GM23338 (cell line): ENCODE measurements at regions not wholly inside any gene's neighbourhood (a gene's known extent, or its start where the extent isn't known, plus 50 kb on each side); places are given as distances from the start of the nearest gene placed in this dataset.

Experiments
- ATAC-seq: fragments of 200-7000 bp; cut with Tn5 transposase; 3 replicates; pipeline ENCODE4 v1.9.1; 2020
- DNase-seq: peaks from one replicate; pipeline ENCODE4 v3.0.0-alpha.2; 2015; ENCODE audit warnings: low spot score
- H2AFZ ChIP-seq: fragments of 200-600 bp; sonication (generic); 2 replicates; pipeline ENCODE4 v1.8.0; 2016; ENCODE audit warnings: antibody characterized with exemption, mild to moderate bottlenecking, moderate library complexity
- H3F3A ChIP-seq: fragments of 200-600 bp; sonication (generic); replicated peaks from 2 replicates; pipeline ENCODE4 v1.8.0; 2017; ENCODE audit warnings: antibody characterized with exemption, mixed run types, low read depth
- H3K27ac ChIP-seq: fragments of 200-600 bp; sonication (generic); 2 replicates; pipeline ENCODE4 v1.6.1; 2016; ENCODE audit warnings: low read depth
- H3K27me3 ChIP-seq: fragments of 200-600 bp; sonication (generic); 2 replicates; pipeline ENCODE4 v1.8.0; 2016; ENCODE audit warnings: mild to moderate bottlenecking, mixed run types, moderate library complexity; ENCODE audit not compliant: insufficient read depth
- H3K36me3 ChIP-seq: fragments of 200-600 bp; sonication (generic); 2 replicates; pipeline ENCODE4 v1.8.0; 2016; ENCODE audit warnings: mild to moderate bottlenecking; ENCODE audit not compliant: insufficient read depth
- H3K4me1 ChIP-seq: fragments of 200-600 bp; sonication (generic); 2 replicates; pipeline ENCODE4 v1.8.0; 2016; ENCODE audit warnings: mild to moderate bottlenecking, moderate library complexity; ENCODE audit not compliant: insufficient read depth
- H3K4me2 ChIP-seq: fragments of 200-600 bp; sonication (generic); 2 replicates; pipeline ENCODE4 v1.7.1; 2017; ENCODE audit warnings: mixed run types
- H3K4me3 ChIP-seq: fragments of 200-600 bp; sonication (generic); 2 replicates; pipeline ENCODE4 v1.6.1; 2016; ENCODE audit warnings: mixed run types
- H3K79me2 ChIP-seq: fragments of 200-600 bp; sonication (generic); replicated peaks from 2 replicates; pipeline ENCODE4 v1.8.0; 2017; ENCODE audit warnings: mild to moderate bottlenecking; ENCODE audit not compliant: insufficient read depth
- H3K9me2 ChIP-seq: fragments of 200-600 bp; sonication (generic); 2 replicates; pipeline ENCODE4 v1.8.0; 2017; ENCODE audit not compliant: insufficient read depth
- H4K20me1 ChIP-seq: fragments of 200-600 bp; sonication (generic); replicated peaks from 2 replicates; pipeline ENCODE4 v1.8.0; 2017; ENCODE audit warnings: mild to moderate bottlenecking; ENCODE audit not compliant: insufficient read depth
- H3K27ac Mint-ChIP-seq: 2 replicates; pipeline ENCODE4 v1.8.0; 2020; ENCODE audit warnings: inconsistent platforms, mild to moderate bottlenecking, moderate library complexity, mixed read lengths
- H3K27me3 Mint-ChIP-seq: 3 replicates; pipeline ENCODE4 v1.8.0; 2022; ENCODE audit warnings: low read depth, mild to moderate bottlenecking, moderate library complexity, mixed read lengths, inconsistent platforms; ENCODE audit not compliant: insufficient read depth, poor library complexity
- H3K36me3 Mint-ChIP-seq: 3 replicates; pipeline ENCODE4 v1.8.0; 2021; ENCODE audit warnings: low read depth, mild to moderate bottlenecking, inconsistent platforms, moderate library complexity, mixed read lengths
- H3K4me1 Mint-ChIP-seq: 3 replicates; pipeline ENCODE4 v1.8.0; 2020; ENCODE audit warnings: mild to moderate bottlenecking, inconsistent platforms, mixed read lengths
- H3K4me3 Mint-ChIP-seq: 3 replicates; pipeline ENCODE4 v1.8.0; 2021; ENCODE audit warnings: moderate library complexity, mild to moderate bottlenecking, inconsistent platforms, mixed read lengths
- H3K9me3 Mint-ChIP-seq: 3 replicates; pipeline ENCODE4 v1.8.0; 2020; ENCODE audit warnings: moderate library complexity, mild to moderate bottlenecking, inconsistent platforms, mixed read lengths
- CREB1 ChIP-seq: fragments of 250-450 bp; sonication (Bioruptor Pico); IDR thresholded peaks from 2 replicates; pipeline ENCODE4 v1.5.0; 2020; ENCODE audit warnings: low read depth, mild to moderate bottlenecking, moderate library complexity
- EZH2 ChIP-seq: fragments of 200-600 bp; sonication (generic); IDR thresholded peaks from one replicate; pipeline ENCODE4 v1.8.0; 2017; ENCODE audit warnings: antibody characterized with exemption, mild to moderate bottlenecking, low read depth; ENCODE audit not compliant: unreplicated experiment
- EZH2phosphoT487 ChIP-seq: fragments of 200-600 bp; sonication (generic); IDR thresholded peaks from one replicate; pipeline ENCODE4 v1.8.1; 2018; ENCODE audit warnings: antibody characterized with exemption; ENCODE audit not compliant: unreplicated experiment
- JUNB ChIP-seq: IDR thresholded peaks from one replicate; pipeline ENCODE4 v1.6.1; 2016; ENCODE audit warnings: antibody characterized with exemption; ENCODE audit not compliant: unreplicated experiment
- NANOG ChIP-seq: IDR thresholded peaks from 2 replicates; pipeline ENCODE4 v1.6.1; 2016; ENCODE audit warnings: antibody characterized with exemption, borderline replicate concordance
- POLR2AphosphoS5 ChIP-seq: IDR thresholded peaks from 2 replicates; pipeline ENCODE4 v1.6.1; 2016; ENCODE audit warnings: antibody characterized with exemption, low read depth
- STAT1 ChIP-seq: IDR thresholded peaks from one replicate; pipeline ENCODE4 v1.6.1; 2016; ENCODE audit warnings: antibody characterized with exemption; ENCODE audit not compliant: unreplicated experiment
- ZNF114 ChIP-seq: fragments of 250-450 bp; sonication (Bioruptor Pico); IDR thresholded peaks from 2 replicates; pipeline ENCODE4 v1.5.0; 2020; ENCODE audit warnings: mild to moderate bottlenecking, moderate library complexity
- ZNF331 ChIP-seq: fragments of 250-450 bp; sonication (Bioruptor Pico); IDR thresholded peaks from 2 replicates; pipeline ENCODE4 v1.5.0; 2020; ENCODE audit warnings: low read depth, mild to moderate bottlenecking, moderate library complexity
- TF ChIP-seq, protein P1 (sequence below): IDR thresholded peaks from 2 replicates; pipeline ENCODE4 v1.6.1; 2016; ENCODE audit warnings: antibody characterized with exemption
- TF ChIP-seq, protein P2 (sequence below): IDR thresholded peaks from one replicate; pipeline ENCODE4 v1.6.1; 2018; ENCODE audit warnings: antibody characterized with exemption; ENCODE audit not compliant: unreplicated experiment
- TF ChIP-seq, protein P3 (sequence below), 2 experiments: fragments of 200-600 bp in 1 of 2; sonication (generic) in 1 of 2; conservative IDR thresholded peaks; 2 replicates each; pipeline versions ENCODE4 v1.5.1 to v1.6.1; 2016 to 2017; ENCODE audit warnings: antibody characterized with exemption in 2 of 2, low read depth in 2 of 2, mild to moderate bottlenecking in 2 of 2, moderate library complexity in 1 of 2
- TF ChIP-seq, protein P4 (sequence below): fragments of 250-450 bp; sonication (Bioruptor Pico); IDR thresholded peaks from 2 replicates; pipeline ENCODE4 v1.5.0; 2020; ENCODE audit warnings: mild to moderate bottlenecking, moderate library complexity

DNA sequence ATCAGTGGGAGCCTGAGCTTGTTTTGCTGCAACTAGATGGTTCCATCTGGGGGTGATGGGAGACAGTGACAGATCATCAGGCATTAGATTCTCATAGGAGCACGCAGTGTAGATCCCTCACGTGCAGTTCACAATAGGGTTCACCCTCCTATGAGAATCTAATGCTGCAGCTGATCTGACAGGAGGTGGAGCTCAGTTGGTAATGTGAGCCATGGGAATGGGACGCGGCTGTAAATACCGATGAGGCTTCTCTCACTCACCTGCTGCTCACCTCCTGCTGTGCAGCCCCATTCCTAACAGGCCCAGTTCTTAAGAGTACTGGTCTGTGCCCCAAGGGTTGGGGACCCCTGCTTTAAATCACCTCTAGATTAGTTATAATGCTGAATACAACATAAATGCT lies 137.5 kb upstream of the PLEKHM1 start:
- Mint-ChIP-seq H3K27me3 (peaks cover 6% of the 10 kb centered on the region), H3K4me1 (no peaks in the 10 kb centered on the region), H3K9me3 (peaks cover 8% of the 10 kb centered on the region; the same call in 2 of the 3 replicates), H3K4me3 (no peak overlapping the region), H3K36me3 (peaks cover 70% of the 10 kb centered on the region), H3K27ac (no peak overlapping the region)
- Histone ChIP-seq H3K36me3 (peaks cover 23% of the 10 kb centered on the region), H3K27me3 (no peaks in the 10 kb centered on the region), H3K4me1 (no peaks in the 10 kb centered on the region), H3K4me3 (no peak overlapping the region), H3K79me2 (peaks cover 10% of the 10 kb centered on the region; the same call in 1 of the 2 replicates), H3K9me2 (no peaks in the 10 kb centered on the region), H4K20me1 (peaks cover 23% of the 10 kb centered on the region), H3F3A (no peaks in the 10 kb centered on the region), H3K4me2 (no peak overlapping the region), H2AFZ (no peak overlapping the region), H3K27ac (no peak overlapping the region)
- TF ChIP-seq, protein P1, sequence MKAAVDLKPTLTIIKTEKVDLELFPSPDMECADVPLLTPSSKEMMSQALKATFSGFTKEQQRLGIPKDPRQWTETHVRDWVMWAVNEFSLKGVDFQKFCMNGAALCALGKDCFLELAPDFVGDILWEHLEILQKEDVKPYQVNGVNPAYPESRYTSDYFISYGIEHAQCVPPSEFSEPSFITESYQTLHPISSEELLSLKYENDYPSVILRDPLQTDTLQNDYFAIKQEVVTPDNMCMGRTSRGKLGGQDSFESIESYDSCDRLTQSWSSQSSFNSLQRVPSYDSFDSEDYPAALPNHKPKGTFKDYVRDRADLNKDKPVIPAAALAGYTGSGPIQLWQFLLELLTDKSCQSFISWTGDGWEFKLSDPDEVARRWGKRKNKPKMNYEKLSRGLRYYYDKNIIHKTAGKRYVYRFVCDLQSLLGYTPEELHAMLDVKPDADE: no peak
- TF ChIP-seq, protein P2, sequence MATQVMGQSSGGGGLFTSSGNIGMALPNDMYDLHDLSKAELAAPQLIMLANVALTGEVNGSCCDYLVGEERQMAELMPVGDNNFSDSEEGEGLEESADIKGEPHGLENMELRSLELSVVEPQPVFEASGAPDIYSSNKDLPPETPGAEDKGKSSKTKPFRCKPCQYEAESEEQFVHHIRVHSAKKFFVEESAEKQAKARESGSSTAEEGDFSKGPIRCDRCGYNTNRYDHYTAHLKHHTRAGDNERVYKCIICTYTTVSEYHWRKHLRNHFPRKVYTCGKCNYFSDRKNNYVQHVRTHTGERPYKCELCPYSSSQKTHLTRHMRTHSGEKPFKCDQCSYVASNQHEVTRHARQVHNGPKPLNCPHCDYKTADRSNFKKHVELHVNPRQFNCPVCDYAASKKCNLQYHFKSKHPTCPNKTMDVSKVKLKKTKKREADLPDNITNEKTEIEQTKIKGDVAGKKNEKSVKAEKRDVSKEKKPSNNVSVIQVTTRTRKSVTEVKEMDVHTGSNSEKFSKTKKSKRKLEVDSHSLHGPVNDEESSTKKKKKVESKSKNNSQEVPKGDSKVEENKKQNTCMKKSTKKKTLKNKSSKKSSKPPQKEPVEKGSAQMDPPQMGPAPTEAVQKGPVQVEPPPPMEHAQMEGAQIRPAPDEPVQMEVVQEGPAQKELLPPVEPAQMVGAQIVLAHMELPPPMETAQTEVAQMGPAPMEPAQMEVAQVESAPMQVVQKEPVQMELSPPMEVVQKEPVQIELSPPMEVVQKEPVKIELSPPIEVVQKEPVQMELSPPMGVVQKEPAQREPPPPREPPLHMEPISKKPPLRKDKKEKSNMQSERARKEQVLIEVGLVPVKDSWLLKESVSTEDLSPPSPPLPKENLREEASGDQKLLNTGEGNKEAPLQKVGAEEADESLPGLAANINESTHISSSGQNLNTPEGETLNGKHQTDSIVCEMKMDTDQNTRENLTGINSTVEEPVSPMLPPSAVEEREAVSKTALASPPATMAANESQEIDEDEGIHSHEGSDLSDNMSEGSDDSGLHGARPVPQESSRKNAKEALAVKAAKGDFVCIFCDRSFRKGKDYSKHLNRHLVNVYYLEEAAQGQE: no peak
- TF ChIP-seq EZH2: no peak
- TF ChIP-seq, protein P3, sequence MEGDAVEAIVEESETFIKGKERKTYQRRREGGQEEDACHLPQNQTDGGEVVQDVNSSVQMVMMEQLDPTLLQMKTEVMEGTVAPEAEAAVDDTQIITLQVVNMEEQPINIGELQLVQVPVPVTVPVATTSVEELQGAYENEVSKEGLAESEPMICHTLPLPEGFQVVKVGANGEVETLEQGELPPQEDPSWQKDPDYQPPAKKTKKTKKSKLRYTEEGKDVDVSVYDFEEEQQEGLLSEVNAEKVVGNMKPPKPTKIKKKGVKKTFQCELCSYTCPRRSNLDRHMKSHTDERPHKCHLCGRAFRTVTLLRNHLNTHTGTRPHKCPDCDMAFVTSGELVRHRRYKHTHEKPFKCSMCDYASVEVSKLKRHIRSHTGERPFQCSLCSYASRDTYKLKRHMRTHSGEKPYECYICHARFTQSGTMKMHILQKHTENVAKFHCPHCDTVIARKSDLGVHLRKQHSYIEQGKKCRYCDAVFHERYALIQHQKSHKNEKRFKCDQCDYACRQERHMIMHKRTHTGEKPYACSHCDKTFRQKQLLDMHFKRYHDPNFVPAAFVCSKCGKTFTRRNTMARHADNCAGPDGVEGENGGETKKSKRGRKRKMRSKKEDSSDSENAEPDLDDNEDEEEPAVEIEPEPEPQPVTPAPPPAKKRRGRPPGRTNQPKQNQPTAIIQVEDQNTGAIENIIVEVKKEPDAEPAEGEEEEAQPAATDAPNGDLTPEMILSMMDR (conservative IDR thresholded peaks at IDR 0.05; ENCODE audit: low read depth in 2 of 2): no peak
- no peak for TF ChIP-seq JUNB
- no peak for TF ChIP-seq STAT1
- TF ChIP-seq EZH2phosphoT487: no peak
- no peak for TF ChIP-seq POLR2AphosphoS5
- TF ChIP-seq CREB1 (CRISPR knock-in tag): no peak
- no peak for TF ChIP-seq ZNF331 (CRISPR knock-in tag)
- no peak for TF ChIP-seq NANOG
- TF ChIP-seq ZNF114 (CRISPR knock-in tag): no peak
- TF ChIP-seq, protein P4, sequence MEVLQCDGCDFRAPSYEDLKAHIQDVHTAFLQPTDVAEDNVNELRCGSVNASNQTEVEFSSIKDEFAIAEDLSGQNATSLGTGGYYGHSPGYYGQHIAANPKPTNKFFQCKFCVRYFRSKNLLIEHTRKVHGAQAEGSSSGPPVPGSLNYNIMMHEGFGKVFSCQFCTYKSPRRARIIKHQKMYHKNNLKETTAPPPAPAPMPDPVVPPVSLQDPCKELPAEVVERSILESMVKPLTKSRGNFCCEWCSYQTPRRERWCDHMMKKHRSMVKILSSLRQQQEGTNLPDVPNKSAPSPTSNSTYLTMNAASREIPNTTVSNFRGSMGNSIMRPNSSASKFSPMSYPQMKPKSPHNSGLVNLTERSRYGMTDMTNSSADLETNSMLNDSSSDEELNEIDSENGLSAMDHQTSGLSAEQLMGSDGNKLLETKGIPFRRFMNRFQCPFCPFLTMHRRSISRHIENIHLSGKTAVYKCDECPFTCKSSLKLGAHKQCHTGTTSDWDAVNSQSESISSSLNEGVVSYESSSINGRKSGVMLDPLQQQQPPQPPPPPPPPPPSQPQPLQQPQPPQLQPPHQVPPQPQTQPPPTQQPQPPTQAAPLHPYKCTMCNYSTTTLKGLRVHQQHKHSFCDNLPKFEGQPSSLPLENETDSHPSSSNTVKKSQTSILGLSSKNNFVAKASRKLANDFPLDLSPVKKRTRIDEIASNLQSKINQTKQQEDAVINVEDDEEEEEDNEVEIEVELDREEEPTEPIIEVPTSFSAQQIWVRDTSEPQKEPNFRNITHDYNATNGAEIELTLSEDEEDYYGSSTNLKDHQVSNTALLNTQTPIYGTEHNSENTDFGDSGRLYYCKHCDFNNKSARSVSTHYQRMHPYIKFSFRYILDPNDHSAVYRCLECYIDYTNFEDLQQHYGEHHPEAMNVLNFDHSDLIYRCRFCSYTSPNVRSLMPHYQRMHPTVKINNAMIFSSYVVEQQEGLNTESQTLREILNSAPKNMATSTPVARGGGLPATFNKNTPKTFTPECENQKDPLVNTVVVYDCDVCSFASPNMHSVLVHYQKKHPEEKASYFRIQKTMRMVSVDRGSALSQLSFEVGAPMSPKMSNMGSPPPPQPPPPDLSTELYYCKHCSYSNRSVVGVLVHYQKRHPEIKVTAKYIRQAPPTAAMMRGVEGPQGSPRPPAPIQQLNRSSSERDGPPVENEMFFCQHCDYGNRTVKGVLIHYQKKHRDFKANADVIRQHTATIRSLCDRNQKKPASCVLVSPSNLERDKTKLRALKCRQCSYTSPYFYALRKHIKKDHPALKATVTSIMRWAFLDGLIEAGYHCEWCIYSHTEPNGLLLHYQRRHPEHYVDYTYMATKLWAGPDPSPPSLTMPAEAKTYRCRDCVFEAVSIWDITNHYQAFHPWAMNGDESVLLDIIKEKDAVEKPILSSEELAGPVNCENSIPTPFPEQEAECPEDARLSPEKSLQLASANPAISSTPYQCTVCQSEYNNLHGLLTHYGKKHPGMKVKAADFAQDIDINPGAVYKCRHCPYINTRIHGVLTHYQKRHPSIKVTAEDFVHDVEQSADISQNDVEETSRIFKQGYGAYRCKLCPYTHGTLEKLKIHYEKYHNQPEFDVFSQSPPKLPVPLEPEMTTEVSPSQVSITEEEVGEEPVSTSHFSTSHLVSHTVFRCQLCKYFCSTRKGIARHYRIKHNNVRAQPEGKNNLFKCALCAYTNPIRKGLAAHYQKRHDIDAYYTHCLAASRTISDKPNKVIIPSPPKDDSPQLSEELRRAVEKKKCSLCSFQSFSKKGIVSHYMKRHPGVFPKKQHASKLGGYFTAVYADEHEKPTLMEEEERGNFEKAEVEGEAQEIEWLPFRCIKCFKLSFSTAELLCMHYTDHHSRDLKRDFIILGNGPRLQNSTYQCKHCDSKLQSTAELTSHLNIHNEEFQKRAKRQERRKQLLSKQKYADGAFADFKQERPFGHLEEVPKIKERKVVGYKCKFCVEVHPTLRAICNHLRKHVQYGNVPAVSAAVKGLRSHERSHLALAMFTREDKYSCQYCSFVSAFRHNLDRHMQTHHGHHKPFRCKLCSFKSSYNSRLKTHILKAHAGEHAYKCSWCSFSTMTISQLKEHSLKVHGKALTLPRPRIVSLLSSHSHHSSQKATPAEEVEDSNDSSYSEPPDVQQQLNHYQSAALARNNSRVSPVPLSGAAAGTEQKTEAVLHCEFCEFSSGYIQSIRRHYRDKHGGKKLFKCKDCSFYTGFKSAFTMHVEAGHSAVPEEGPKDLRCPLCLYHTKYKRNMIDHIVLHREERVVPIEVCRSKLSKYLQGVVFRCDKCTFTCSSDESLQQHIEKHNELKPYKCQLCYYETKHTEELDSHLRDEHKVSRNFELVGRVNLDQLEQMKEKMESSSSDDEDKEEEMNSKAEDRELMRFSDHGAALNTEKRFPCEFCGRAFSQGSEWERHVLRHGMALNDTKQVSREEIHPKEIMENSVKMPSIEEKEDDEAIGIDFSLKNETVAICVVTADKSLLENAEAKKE (CRISPR knock-in tag): no peak
- DNase-seq (peak; percentile 48), ATAC-seq (peak; percentile 78)
